ENCODE measurements at regions not wholly inside any gene's neighbourhood (a gene's known extent, or its start where the extent isn't known, plus 50 kb on each side); places are given as distances from the start of the nearest gene placed in this dataset.

GRCh38 chr4:81826335-81826734, 354.6 kb upstream of the RASGEF1B start:
- TF ChIP-seq, protein P1, sequence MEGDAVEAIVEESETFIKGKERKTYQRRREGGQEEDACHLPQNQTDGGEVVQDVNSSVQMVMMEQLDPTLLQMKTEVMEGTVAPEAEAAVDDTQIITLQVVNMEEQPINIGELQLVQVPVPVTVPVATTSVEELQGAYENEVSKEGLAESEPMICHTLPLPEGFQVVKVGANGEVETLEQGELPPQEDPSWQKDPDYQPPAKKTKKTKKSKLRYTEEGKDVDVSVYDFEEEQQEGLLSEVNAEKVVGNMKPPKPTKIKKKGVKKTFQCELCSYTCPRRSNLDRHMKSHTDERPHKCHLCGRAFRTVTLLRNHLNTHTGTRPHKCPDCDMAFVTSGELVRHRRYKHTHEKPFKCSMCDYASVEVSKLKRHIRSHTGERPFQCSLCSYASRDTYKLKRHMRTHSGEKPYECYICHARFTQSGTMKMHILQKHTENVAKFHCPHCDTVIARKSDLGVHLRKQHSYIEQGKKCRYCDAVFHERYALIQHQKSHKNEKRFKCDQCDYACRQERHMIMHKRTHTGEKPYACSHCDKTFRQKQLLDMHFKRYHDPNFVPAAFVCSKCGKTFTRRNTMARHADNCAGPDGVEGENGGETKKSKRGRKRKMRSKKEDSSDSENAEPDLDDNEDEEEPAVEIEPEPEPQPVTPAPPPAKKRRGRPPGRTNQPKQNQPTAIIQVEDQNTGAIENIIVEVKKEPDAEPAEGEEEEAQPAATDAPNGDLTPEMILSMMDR (IDR thresholded peaks at IDR 0.05): no peak

- TF ChIP-seq, protein P1 (IDR thresholded peaks at IDR 0.05): no peak
Measured at GRCh38 chr4:81818385-81818920, 346.7 kb upstream of the RASGEF1B start.

DNA sequence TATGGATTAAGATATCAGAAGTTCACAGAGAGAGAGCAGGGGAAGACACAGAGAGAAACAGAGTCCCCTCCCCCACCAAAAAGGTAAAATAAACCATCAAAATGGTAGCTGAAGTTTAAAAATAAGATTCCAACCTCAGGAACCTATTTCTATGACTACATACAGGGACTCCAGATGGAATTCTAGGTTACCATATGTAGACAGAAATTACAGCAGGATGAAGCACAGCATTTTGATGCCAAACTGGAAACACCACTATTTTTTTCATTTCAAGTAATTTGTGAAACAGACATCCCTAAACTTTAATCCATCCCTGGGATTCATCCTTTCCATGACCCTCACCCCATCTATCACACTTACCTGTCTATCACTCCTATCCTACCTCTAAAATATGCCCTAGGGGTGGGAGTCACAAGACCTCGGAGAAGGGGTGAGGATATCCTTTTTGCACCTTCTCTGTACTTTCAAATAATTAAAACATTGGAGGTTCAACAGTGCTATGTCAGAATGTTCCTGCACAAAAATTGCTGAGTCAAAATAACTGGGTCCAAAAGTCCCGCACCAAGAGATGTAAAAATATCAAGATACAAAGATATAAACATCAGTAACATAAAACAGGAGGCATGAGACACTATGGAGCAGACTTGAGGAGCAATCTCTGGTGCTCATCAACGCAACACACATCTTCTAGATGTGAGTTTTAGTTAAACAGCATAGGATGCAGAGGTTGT, 344.5 kb upstream of the RASGEF1B start:
- TF ChIP-seq, protein P1 (IDR thresholded peaks at IDR 0.05): no peak

DNA sequence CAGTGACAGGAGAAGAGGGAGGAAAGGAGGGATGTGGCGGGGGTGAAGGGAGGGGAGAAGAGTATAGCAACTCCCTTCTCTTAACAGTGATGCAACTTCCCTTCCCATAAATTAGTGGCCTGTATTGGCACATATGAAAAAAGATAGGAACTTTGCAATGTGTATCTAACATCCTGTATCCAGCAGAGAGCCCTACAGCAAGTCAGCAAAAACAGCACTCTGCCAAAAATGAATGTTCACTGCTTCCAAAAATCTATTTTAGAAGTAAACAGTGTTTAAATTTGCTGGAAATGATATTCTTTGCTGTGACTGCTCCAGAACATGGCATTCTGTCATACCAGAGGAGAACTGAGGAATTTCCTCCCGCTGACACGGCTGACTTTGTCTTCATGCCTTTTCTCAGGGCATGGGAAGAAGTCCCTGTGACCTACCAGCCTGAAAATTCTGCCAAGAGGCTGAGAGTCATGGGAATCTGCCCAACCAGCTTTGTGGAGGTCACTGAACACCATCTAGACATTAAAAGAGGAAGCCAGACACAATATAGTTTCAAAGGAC, 343.4 kb upstream of the RASGEF1B start:
- TF ChIP-seq, protein P1 (IDR thresholded peaks at IDR 0.05): no peak

GRCh38 chr4:81811562-81812293, 340.0 kb upstream of the RASGEF1B start:
- TF ChIP-seq, protein P1 (IDR thresholded peaks at IDR 0.05): no peak

- TF ChIP-seq, protein P1 (IDR thresholded peaks at IDR 0.05): no peak
Measured at GRCh38 chr4:81808011-81808672, 336.4 kb upstream of the RASGEF1B start.

DNA sequence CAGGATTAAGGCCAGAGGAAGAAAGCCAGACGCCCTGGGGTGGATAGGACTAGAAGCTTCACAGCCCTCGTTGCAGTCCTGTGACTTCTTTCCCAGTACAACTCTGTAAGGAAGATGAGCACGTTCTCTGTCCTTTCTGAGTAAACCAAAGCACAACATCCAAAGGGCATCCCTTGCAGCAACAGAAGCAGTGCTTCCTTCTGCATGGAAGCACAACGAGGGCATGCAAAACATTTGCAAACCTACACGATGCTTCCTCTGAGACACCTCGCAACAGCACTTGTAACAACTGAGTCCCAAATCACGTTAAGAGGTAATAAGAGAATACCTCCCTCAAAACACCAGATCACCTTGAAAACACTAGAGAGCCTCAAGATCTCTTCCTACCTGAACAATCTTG, 335.7 kb upstream of the RASGEF1B start:
- TF ChIP-seq, protein P1 (IDR thresholded peaks at IDR 0.05): no peak
